Esophagus squamous epithelium (tissue), 4 donors: ENCODE measurements at regions not wholly inside any gene's neighbourhood (a gene's known extent, or its start where the extent isn't known, plus 50 kb on each side); places are given as distances from the start of the nearest gene placed in this dataset.

Experiments
- POLR2A ChIP-seq, 4 donors: fragments of 450-650 bp; IDR thresholded peaks; one replicate each; pipeline ENCODE4 v1.6.1; 2017; ENCODE audit warnings: antibody characterized with exemption in 4 of 4, mild to moderate bottlenecking in 4 of 4, moderate library complexity in 3 of 4
- TF ChIP-seq, protein P1 (sequence below), 6 experiments: fragments of 450-650 bp in 4 of 6; fragments of 200-600 bp in 2 of 6; sonication (generic) in 2 of 6; IDR thresholded peaks; one replicate each; pipeline ENCODE4 v1.5.1; 2016 to 2019; ENCODE audit warnings: antibody characterized with exemption in 6 of 6, mild to moderate bottlenecking in 4 of 6, moderate library complexity in 4 of 6

DNA sequence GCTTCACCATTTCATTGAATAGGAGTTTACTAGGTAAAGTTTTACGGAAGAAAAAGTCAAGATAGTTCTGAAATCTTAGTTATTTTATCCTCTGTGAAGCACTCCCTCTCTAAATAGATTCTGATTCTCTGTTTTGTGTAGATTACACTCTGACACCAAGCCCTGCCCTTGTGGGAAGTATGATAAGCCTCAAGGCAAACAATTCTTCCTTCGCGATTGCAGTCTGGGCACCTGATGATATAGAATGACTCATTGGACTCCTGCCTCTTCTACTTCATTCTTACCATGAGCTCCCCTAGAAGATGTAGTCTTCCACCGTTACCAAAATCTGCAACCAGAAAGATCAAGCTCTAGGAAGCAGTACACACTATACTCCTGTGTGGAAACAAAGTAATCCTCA is 626.9 kb upstream of the PTGER4 start:
- TF ChIP-seq, protein P1, sequence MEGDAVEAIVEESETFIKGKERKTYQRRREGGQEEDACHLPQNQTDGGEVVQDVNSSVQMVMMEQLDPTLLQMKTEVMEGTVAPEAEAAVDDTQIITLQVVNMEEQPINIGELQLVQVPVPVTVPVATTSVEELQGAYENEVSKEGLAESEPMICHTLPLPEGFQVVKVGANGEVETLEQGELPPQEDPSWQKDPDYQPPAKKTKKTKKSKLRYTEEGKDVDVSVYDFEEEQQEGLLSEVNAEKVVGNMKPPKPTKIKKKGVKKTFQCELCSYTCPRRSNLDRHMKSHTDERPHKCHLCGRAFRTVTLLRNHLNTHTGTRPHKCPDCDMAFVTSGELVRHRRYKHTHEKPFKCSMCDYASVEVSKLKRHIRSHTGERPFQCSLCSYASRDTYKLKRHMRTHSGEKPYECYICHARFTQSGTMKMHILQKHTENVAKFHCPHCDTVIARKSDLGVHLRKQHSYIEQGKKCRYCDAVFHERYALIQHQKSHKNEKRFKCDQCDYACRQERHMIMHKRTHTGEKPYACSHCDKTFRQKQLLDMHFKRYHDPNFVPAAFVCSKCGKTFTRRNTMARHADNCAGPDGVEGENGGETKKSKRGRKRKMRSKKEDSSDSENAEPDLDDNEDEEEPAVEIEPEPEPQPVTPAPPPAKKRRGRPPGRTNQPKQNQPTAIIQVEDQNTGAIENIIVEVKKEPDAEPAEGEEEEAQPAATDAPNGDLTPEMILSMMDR (IDR thresholded peaks at IDR 0.05): no peak
- TF ChIP-seq POLR2A (IDR thresholded peaks at IDR 0.05): no peak
